Neural cell (in vitro differentiated cells): ENCODE measurements at regions not wholly inside any gene's neighbourhood (a gene's known extent, or its start where the extent isn't known, plus 50 kb on each side); places are given as distances from the start of the nearest gene placed in this dataset.

Experiments
- H2AFZ ChIP-seq: fragments of 200-600, 300-800 bp; sonication (generic), shearing (Covaris generic); 2 replicates; pipeline ENCODE4 v1.6.0; 2014; ENCODE audit warnings: low read depth, mild to moderate bottlenecking, antibody characterized with exemption, low read length, moderate library complexity
- H3F3A ChIP-seq: fragments of 200-600 bp; shearing (Covaris generic); 2 replicates; pipeline ENCODE4 v1.6.1; 2016; ENCODE audit warnings: mild to moderate bottlenecking, moderate library complexity, mixed read lengths, antibody characterized with exemption, low read length; ENCODE audit not compliant: insufficient read depth, poor library complexity, severe bottlenecking
- H3K27ac ChIP-seq: fragments of 200-600, 300-800 bp; sonication (generic), shearing (Covaris generic); 2 replicates; pipeline ENCODE4 v1.5.1; 2014; ENCODE audit warnings: mild to moderate bottlenecking, low read length, moderate library complexity
- H3K27me3 ChIP-seq: fragments of 300-800, 200-600 bp; sonication (generic), shearing (Covaris generic); 2 replicates; pipeline ENCODE4 v1.6.0; 2014; ENCODE audit warnings: mild to moderate bottlenecking, low read depth, low read length, moderate library complexity; ENCODE audit not compliant: insufficient read depth
- H3K36me3 ChIP-seq: fragments of 300-800, 200-600 bp; sonication (generic), shearing (Covaris generic); 2 replicates; pipeline ENCODE4 v1.5.1; 2014; ENCODE audit warnings: mild to moderate bottlenecking, antibody characterized with exemption, low read length, moderate library complexity; ENCODE audit not compliant: insufficient read depth
- H3K4me2 ChIP-seq: fragments of 300-800, 200-600 bp; sonication (generic), shearing (Covaris generic); 2 replicates; pipeline ENCODE4 v1.6.0; 2014; ENCODE audit warnings: mild to moderate bottlenecking, low read length
- H3K4me3 ChIP-seq: fragments of 300-800, 200-600 bp; sonication (generic), shearing (Covaris generic); 2 replicates; pipeline ENCODE4 v1.5.1; 2014; ENCODE audit warnings: mild to moderate bottlenecking, low read length, moderate library complexity
- H3K79me2 ChIP-seq: fragments of 200-600 bp; shearing (Covaris generic); replicated peaks from 2 replicates; pipeline ENCODE4 v1.6.0; 2014; ENCODE audit warnings: mild to moderate bottlenecking, low read length, moderate library complexity; ENCODE audit not compliant: insufficient read depth
- H3K9ac ChIP-seq: fragments of 300-800, 200-600 bp; sonication (generic), shearing (Covaris generic); 2 replicates; pipeline ENCODE4 v1.6.1; 2016; ENCODE audit warnings: mild to moderate bottlenecking, low read length, mixed read lengths
- H3K9me2 ChIP-seq: fragments of 200-600 bp; shearing (Covaris generic); 2 replicates; pipeline ENCODE4 v1.6.1; 2016; ENCODE audit warnings: mild to moderate bottlenecking, low read length, mixed read lengths; ENCODE audit not compliant: insufficient read depth
- H3K9me3 ChIP-seq: fragments of 200-600, 300-800 bp; sonication (generic), shearing (Covaris generic); 2 replicates; pipeline ENCODE4 v1.6.1; 2016; ENCODE audit warnings: mild to moderate bottlenecking, mixed run types, low read length, moderate library complexity, mixed read lengths
- H4K20me1 ChIP-seq: fragments of 200-600 bp; shearing (Covaris generic); 2 replicates; pipeline ENCODE4 v1.6.1; 2016; ENCODE audit warnings: mild to moderate bottlenecking, mixed run types; ENCODE audit not compliant: insufficient read depth
- CTCF ChIP-seq: fragments of 450-650 bp; IDR thresholded peaks from 2 replicates; pipeline ENCODE4 v1.5.1; 2014; ENCODE audit warnings: antibody characterized with exemption, mild to moderate bottlenecking, moderate library complexity; ENCODE audit not compliant: poor library complexity, severe bottlenecking
- EP300 ChIP-seq: fragments of 450-650 bp; conservative IDR thresholded peaks from 2 replicates; pipeline ENCODE4 v1.6.1; 2014; ENCODE audit warnings: antibody characterized with exemption, mild to moderate bottlenecking, moderate library complexity; ENCODE audit not compliant: poor library complexity, severe bottlenecking
- EZH2 ChIP-seq: fragments of 200-600, 300-800 bp; shearing (Covaris generic), sonication (generic); IDR thresholded peaks from 2 replicates; pipeline ENCODE4 v1.6.1; 2014; ENCODE audit warnings: antibody characterized with exemption, low read length, borderline replicate concordance, mild to moderate bottlenecking; ENCODE audit not compliant: insufficient read depth, poor library complexity, severe bottlenecking
- MXI1 ChIP-seq: fragments of 450-650 bp; conservative IDR thresholded peaks from 2 replicates; pipeline ENCODE4 v1.6.1; 2014; ENCODE audit warnings: antibody characterized with exemption, mild to moderate bottlenecking; ENCODE audit not compliant: poor library complexity, severe bottlenecking
- POLR2AphosphoS5 ChIP-seq: IDR thresholded peaks from 2 replicates; pipeline ENCODE4 v1.6.1; 2012
- RAD21 ChIP-seq: fragments of 450-650 bp; conservative IDR thresholded peaks from 2 replicates; pipeline ENCODE4 v1.6.1; 2014; ENCODE audit warnings: antibody characterized with exemption, mild to moderate bottlenecking, moderate library complexity
- REST ChIP-seq: IDR thresholded peaks from 2 replicates; pipeline ENCODE4 v1.6.1; 2012; ENCODE audit warnings: borderline replicate concordance
- SMC3 ChIP-seq: fragments of 450-650 bp; conservative IDR thresholded peaks from 2 replicates; pipeline ENCODE4 v1.6.1; 2014; ENCODE audit warnings: antibody characterized with exemption, mild to moderate bottlenecking, moderate library complexity; ENCODE audit not compliant: poor library complexity
- TAF1 ChIP-seq: IDR thresholded peaks from 2 replicates; pipeline ENCODE4 v1.6.1; 2012; ENCODE audit warnings: low read depth

GRCh38 chr9:7615344-7615743 lies 184.2 kb downstream of the DMAC1 start:
- H3K27me3 ChIP-seq = no peaks in the 10 kb centered on the region
- H3K79me2 ChIP-seq = no peaks in the 10 kb centered on the region
- H3K27ac ChIP-seq = no peak overlapping the region

GRCh38 chr9:7613931-7614330 lies 185.6 kb downstream of the DMAC1 start:
- Histone ChIP-seq H3K27me3 (no peaks in the 10 kb centered on the region), H4K20me1 (no peaks in the 10 kb centered on the region), H3K4me2 (no peak overlapping the region), H3K9me2 (no peaks in the 10 kb centered on the region), H3F3A (no peaks in the 10 kb centered on the region), H3K4me3 (no peak overlapping the region), H3K9me3 (no peaks in the 10 kb centered on the region), H3K27ac (no peak overlapping the region), H3K36me3 (no peaks in the 10 kb centered on the region), H3K79me2 (no peaks in the 10 kb centered on the region), H2AFZ (no peak overlapping the region), H3K9ac (no peak overlapping the region)
- TF ChIP-seq CTCF = no peak
- TF ChIP-seq TAF1 = no peak
- no peak for TF ChIP-seq EP300
- no peak for TF ChIP-seq EZH2

More at GRCh38 chr9:7615344-7615743, 184.2 kb downstream of the DMAC1 start:
- Histone ChIP-seq H3F3A (no peaks in the 10 kb centered on the region), H3K9ac (no peak overlapping the region), H3K9me2 (no peaks in the 10 kb centered on the region), H2AFZ (no peak overlapping the region), H3K36me3 (no peaks in the 10 kb centered on the region), H3K9me3 (no peaks in the 10 kb centered on the region), H3K4me2 (no peak overlapping the region), H3K4me3 (no peak overlapping the region), H4K20me1 (no peaks in the 10 kb centered on the region)
- TF ChIP-seq RAD21 = no peak
- no peak for TF ChIP-seq CTCF
- TF ChIP-seq POLR2AphosphoS5 = no peak
- no peak for TF ChIP-seq MXI1
- no peak for TF ChIP-seq SMC3
- no peak for TF ChIP-seq EZH2
- no peak for TF ChIP-seq TAF1
- TF ChIP-seq REST = no peak
- no peak for TF ChIP-seq EP300
